Upper lobe of left lung (tissue), 6 donors: ENCODE measurements at regions not wholly inside any gene's neighbourhood (a gene's known extent, or its start where the extent isn't known, plus 50 kb on each side); places are given as distances from the start of the nearest gene placed in this dataset.

Source experiments
- ATAC-seq, 2 donors: fragments of 200-7000 bp; cut with Tn5 transposase; one replicate each; pipeline ENCODE4 v1.9.1; 2022; ENCODE audit warnings: mild to moderate bottlenecking in 2 of 2, moderate library complexity in 2 of 2; ENCODE audit not compliant: low FRiP score in 2 of 2
- DNase-seq, 2 donors: peaks; one replicate each; pipeline ENCODE4 v3.0.0-alpha.2; 2019 to 2020
- H3K27ac ChIP-seq, 4 donors: fragments of 200-600 bp; sonication (generic); one replicate each; pipeline ENCODE4 v1.5.1; 2016 to 2019
- H3K27me3 ChIP-seq, 4 donors: fragments of 200-600 bp; sonication (generic); one replicate each; pipeline ENCODE4 v1.5.1; 2017 to 2019
- H3K36me3 ChIP-seq, 4 donors: fragments of 200-600 bp; sonication (generic); one replicate each; pipeline ENCODE4 v1.5.1; 2016 to 2019
- H3K4me1 ChIP-seq, 4 donors: fragments of 200-600 bp; sonication (generic); one replicate each; pipeline ENCODE4 v1.5.1; 2018 to 2019
- H3K4me3 ChIP-seq, 4 donors: fragments of 200-600 bp; sonication (generic); one replicate each; pipeline ENCODE4 v1.5.1; 2017 to 2019; ENCODE audit warnings: mild to moderate bottlenecking in 2 of 4, moderate library complexity in 1 of 4
- H3K9me3 ChIP-seq, 4 donors: fragments of 200-600 bp; sonication (generic); one replicate each; pipeline ENCODE4 v1.5.1; 2018 to 2019
- EP300 ChIP-seq, 4 donors: sonication (generic); formaldehyde crosslinking; IDR thresholded peaks; one replicate each; pipeline ENCODE4 v1.5.1; 2017; ENCODE audit warnings: antibody characterized with exemption in 4 of 4, control low read depth in 2 of 4
- POLR2A ChIP-seq, 4 donors: fragments of 450-650 bp; IDR thresholded peaks; one replicate each; pipeline ENCODE4 v1.5.1; 2016 to 2017; ENCODE audit warnings: antibody characterized with exemption in 4 of 4, mild to moderate bottlenecking in 2 of 4
- POLR2AphosphoS5 ChIP-seq, 2 donors: sonication (generic); formaldehyde crosslinking; IDR thresholded peaks; one replicate each; pipeline ENCODE4 v1.5.1; 2017; ENCODE audit warnings: antibody characterized with exemption in 2 of 2
- WGBS, 2 donors: methylation state at CpG; one replicate each; pipeline ENCODE4 v1.1.5; 2017 to 2018; 5-methylcytosine and 5-hydroxymethylcytosine counted together
- TF ChIP-seq, protein P1 (sequence below), 6 experiments: fragments of 450-650 bp in 4 of 6; fragments of 200-600 bp in 2 of 6; sonication (generic) in 2 of 6; IDR thresholded peaks; one replicate each; pipeline ENCODE4 v1.5.1; 2016 to 2019; ENCODE audit warnings: antibody characterized with exemption in 6 of 6
- donor health status: DM: no; HTN: no; CAD: no; lungs with moderate emphysema.
- donor health status: DM: no; HTN: yes; CAD: no; lungs with severe emphysema.

DNA sequence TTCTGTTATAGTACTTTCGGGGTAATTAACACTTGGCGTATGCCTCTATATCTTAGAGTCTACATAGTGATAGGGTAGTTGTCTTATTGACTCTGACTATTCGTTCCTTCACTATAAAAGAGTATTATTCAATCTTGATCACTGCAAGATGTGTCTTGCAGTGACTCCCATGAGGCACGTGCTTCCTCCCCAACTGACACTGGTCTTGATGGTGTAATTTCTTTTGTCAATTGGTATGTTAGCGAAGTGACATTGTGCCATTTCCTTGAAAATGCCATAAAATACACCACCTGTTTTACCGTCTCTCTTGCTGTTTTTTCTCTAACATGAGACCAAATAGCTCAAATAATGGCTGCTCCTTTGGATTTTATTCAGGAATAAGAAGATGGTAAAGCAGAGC lies 1314.1 kb upstream of the CDH6 start:
- no peak overlapping the region for H3K4me3 ChIP-seq
- no peak overlapping the region for H3K27ac ChIP-seq
- no peaks in the 10 kb centered on the region for H3K9me3 ChIP-seq
- 74 to 76% methylated on average over 6 of the region's 6 CpGs for WGBS, 2 donors
- no peaks in the 10 kb centered on the region for H3K27me3 ChIP-seq
- DNase-seq (no peak), ATAC-seq (no peak)
- no peaks in the 10 kb centered on the region for H3K36me3 ChIP-seq
- no peak for TF ChIP-seq POLR2A (IDR thresholded peaks at IDR 0.05)
- no peak for TF ChIP-seq POLR2AphosphoS5 (IDR thresholded peaks at IDR 0.05)
- H3K4me1 ChIP-seq, result no peaks in the 10 kb centered on the region

DNA sequence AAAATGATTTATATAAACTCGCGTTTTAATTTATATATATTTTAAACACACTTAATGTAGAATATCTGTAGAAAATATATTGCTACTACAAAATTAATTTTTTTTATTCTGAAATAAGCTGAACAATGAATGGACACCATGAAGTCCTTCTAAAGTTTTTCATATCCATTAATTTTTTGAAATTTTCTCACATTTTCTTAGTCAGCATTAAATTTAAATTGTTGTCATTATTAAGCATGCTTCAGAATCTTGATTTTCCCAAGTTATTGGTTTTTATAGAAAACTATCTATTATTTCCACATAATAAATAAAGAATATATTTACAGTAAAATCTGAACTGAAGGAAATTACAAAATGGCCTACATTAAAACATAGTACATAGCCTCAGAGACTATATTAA lies 1314.9 kb upstream of the CDH6 start:
- Histone ChIP-seq H3K27me3 (no peaks in the 10 kb centered on the region), H3K27ac (no peak overlapping the region), H3K4me3 (no peak overlapping the region), H3K36me3 (no peaks in the 10 kb centered on the region), H3K9me3 (no peaks in the 10 kb centered on the region), H3K4me1 (no peaks in the 10 kb centered on the region)
- DNase-seq (no peak), ATAC-seq (no peak)
- no peak for TF ChIP-seq EP300 (IDR thresholded peaks at IDR 0.05)
- WGBS, 2 donors, result 96 to 98% methylated on average over 2 of the region's 2 CpGs

DNA sequence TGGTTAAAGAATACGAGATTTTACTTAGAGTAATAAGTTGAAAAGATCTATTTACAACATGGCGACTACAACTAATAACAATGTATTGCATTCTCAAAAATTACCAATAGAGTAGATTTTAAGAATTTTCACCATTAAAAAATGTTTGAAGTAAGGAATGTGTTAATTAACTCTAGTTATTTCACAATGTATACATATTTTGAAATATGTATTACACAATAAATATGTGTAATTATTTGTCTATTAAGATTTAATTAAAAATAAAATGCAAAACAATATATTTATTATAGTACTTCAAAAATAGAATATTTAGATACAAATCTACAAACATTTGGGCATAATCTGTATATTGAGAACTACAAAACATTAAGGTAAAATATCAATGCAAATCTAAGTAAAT lies 1326.3 kb upstream of the CDH6 start:
- H3K4me1 ChIP-seq, result no peaks in the 10 kb centered on the region
- ATAC-seq (no peak), DNase-seq (no peak)
- no peak overlapping the region for H3K27ac ChIP-seq
- no peaks in the 10 kb centered on the region for H3K36me3 ChIP-seq
- no peaks in the 10 kb centered on the region for H3K9me3 ChIP-seq
- no peaks in the 10 kb centered on the region for H3K27me3 ChIP-seq
- WGBS, 2 donors, result 60 to 82% methylated on average over 2 of the region's 2 CpGs
- no peak for TF ChIP-seq POLR2A (IDR thresholded peaks at IDR 0.05)
- TF ChIP-seq, protein P1, sequence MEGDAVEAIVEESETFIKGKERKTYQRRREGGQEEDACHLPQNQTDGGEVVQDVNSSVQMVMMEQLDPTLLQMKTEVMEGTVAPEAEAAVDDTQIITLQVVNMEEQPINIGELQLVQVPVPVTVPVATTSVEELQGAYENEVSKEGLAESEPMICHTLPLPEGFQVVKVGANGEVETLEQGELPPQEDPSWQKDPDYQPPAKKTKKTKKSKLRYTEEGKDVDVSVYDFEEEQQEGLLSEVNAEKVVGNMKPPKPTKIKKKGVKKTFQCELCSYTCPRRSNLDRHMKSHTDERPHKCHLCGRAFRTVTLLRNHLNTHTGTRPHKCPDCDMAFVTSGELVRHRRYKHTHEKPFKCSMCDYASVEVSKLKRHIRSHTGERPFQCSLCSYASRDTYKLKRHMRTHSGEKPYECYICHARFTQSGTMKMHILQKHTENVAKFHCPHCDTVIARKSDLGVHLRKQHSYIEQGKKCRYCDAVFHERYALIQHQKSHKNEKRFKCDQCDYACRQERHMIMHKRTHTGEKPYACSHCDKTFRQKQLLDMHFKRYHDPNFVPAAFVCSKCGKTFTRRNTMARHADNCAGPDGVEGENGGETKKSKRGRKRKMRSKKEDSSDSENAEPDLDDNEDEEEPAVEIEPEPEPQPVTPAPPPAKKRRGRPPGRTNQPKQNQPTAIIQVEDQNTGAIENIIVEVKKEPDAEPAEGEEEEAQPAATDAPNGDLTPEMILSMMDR (IDR thresholded peaks at IDR 0.05), result no peak
- TF ChIP-seq POLR2AphosphoS5 (IDR thresholded peaks at IDR 0.05), result no peak
- no peak for TF ChIP-seq EP300 (IDR thresholded peaks at IDR 0.05)
- no peak overlapping the region for H3K4me3 ChIP-seq

DNA sequence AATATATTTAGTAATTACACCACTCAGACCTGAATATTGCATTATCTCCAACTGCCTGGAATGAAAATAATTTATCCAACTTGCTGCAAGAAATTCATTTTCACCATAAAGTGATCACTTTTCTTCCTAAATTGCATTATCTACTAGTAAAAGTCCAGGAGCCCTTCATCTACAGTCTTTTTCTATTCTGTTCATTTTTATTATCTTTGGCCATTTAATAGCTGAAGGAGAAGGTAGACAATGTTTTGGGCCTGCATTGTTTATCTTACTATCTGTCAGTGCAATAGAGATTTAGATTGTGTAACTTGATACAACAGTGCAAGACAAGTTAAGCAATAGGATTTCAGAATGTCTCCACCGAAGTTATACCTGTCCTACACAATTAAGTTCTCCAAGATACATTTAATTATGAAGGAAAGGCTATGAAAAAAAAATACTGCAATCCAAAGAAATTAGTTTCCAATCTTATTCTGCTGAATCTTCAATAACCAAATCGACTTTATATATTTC lies 1339.7 kb upstream of the CDH6 start:
- Histone ChIP-seq H3K4me1 (no peaks in the 10 kb centered on the region), H3K9me3 (no peaks in the 10 kb centered on the region), H3K4me3 (no peak overlapping the region), H3K36me3 (no peaks in the 10 kb centered on the region), H3K27me3 (no peaks in the 10 kb centered on the region), H3K27ac (no peak overlapping the region)
- no peak for TF ChIP-seq POLR2AphosphoS5 (IDR thresholded peaks at IDR 0.05)
- TF ChIP-seq POLR2A (IDR thresholded peaks at IDR 0.05), result no peak
- TF ChIP-seq EP300 (IDR thresholded peaks at IDR 0.05), result no peak
- TF ChIP-seq, protein P1 (IDR thresholded peaks at IDR 0.05), result no peak
- 36 to 40% methylated on average over 2 of the region's 2 CpGs for WGBS, 2 donors
- no peak for ATAC-seq
- no peak for DNase-seq

DNA sequence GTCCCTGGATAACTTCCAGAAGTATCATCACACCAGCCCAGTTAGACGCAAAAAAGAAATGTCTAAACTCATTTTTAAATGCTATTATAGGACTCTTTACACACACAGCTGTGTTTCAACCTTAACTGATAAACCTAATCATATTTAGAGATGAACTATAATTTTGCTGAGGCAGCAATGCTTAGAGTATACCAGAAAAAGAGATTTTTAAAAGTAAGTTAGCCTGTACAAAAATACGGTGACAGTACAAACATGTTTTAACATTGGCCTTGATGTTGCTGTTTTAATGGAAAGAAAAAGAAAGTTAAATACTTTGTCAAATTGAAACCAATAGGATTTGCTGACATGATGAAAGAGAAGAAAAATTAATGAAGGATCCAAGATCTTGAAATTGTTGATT lies 1341.2 kb upstream of the CDH6 start:
- no peaks in the 10 kb centered on the region for H3K9me3 ChIP-seq
- WGBS, 2 donors, result 85 to 95% methylated on average over 2 of the region's 2 CpGs

DNA sequence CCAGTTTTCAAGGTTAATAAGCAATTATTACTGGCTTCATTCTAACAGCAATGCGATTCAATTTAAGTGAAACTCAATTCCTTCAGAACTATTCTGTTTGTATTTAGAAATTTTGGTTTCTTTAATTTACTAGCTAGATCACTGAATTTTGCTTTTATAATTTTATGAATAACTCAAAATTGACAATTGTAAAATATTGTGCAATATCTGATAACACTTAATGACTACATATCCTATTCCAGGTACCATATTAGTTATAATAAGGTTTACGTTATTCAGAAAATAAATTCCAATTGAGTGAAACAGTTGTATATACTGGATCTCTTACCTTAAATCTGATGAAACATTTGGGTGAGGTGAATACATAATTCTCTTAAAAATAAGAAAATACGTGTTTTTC lies 1348.3 kb upstream of the CDH6 start:
- TF ChIP-seq POLR2AphosphoS5 (IDR thresholded peaks at IDR 0.05) (no peak), EP300 (IDR thresholded peaks at IDR 0.05) (no peak), POLR2A (IDR thresholded peaks at IDR 0.05) (no peak)
- TF ChIP-seq, protein P1 (IDR thresholded peaks at IDR 0.05), result no peak
- no peaks in the 10 kb centered on the region for H3K9me3 ChIP-seq
- no peaks in the 10 kb centered on the region for H3K4me1 ChIP-seq
- H3K4me3 ChIP-seq, result no peak overlapping the region
- no peaks in the 10 kb centered on the region for H3K27me3 ChIP-seq
- ATAC-seq, result no peak
- no peaks in the 10 kb centered on the region for H3K36me3 ChIP-seq
- WGBS, 2 donors, result 94 to 95% methylated on average over 3 of the region's 3 CpGs
- no peak for DNase-seq
- no peak overlapping the region for H3K27ac ChIP-seq

More for the DNA sequence above, 1341.2 kb upstream of the CDH6 start:
- Histone ChIP-seq H3K36me3 (no peaks in the 10 kb centered on the region), H3K4me1 (no peaks in the 10 kb centered on the region), H3K4me3 (no peak overlapping the region), H3K27me3 (no peaks in the 10 kb centered on the region), H3K27ac (no peak overlapping the region)
- no peak for TF ChIP-seq POLR2AphosphoS5 (IDR thresholded peaks at IDR 0.05)
- TF ChIP-seq POLR2A (IDR thresholded peaks at IDR 0.05), result no peak
- no peak for TF ChIP-seq EP300 (IDR thresholded peaks at IDR 0.05)
- TF ChIP-seq, protein P1 (IDR thresholded peaks at IDR 0.05), result no peak
- no peak for DNase-seq
- no peak for ATAC-seq
